A673 (cell line): ENCODE measurements at regions not wholly inside any gene's neighbourhood (a gene's known extent, or its start where the extent isn't known, plus 50 kb on each side); places are given as distances from the start of the nearest gene placed in this dataset.

Experiments used
- BruUV-seq: library from RNA; stranded (reverse); fragments of 400-500 nt; replicated peaks from 2 replicates; lab custom pipeline; 2021; lab: Mats Ljungman, UMichigan
- CTCF ChIA-PET: fragments of 300-600 bp; sonication (Branson Sonifier 250); formaldehyde crosslinking; loops from one replicate; lab custom pipeline; 2022; ENCODE audit warnings: antibody characterized with exemption; lab: Charles Lee
- POLR2A ChIA-PET: fragments of 300-600 bp; sonication (Branson Sonifier 250); formaldehyde crosslinking; loops from one replicate; lab custom pipeline; 2022; ENCODE audit warnings: antibody characterized with exemption; ENCODE audit not compliant: low non-redundant PET; lab: Charles Lee
- DNase-seq: peaks from one replicate; pipeline ENCODE4 v3.0.0-alpha.2; 2015; ENCODE audit warnings: low spot score
- H3K27ac ChIP-seq: fragments of 200-600 bp; sonication (generic); 2 replicates; pipeline ENCODE4 v1.5.1; 2016; ENCODE audit warnings: mixed run types, low read depth, mild to moderate bottlenecking, mixed read lengths, antibody characterized with exemption, low read length; ENCODE audit not compliant: poor library complexity, severe bottlenecking
- H3K27me3 ChIP-seq: fragments of 200-600 bp; sonication (generic); replicated peaks from 2 replicates; pipeline ENCODE4 v1.6.1; 2017; ENCODE audit warnings: mixed run types, low read depth, mild to moderate bottlenecking, mixed read lengths, antibody characterized with exemption, low read length; ENCODE audit not compliant: insufficient read depth, poor library complexity
- H3K36me3 ChIP-seq: fragments of 200-600 bp; sonication (generic); 2 replicates; pipeline ENCODE4 v1.6.1; 2016; ENCODE audit warnings: mixed run types, mild to moderate bottlenecking, mixed read lengths, antibody characterized with exemption, low read length; ENCODE audit not compliant: insufficient read depth, poor library complexity, severe bottlenecking
- H3K4me1 ChIP-seq: fragments of 200-600 bp; sonication (generic); 2 replicates; pipeline ENCODE4 v1.6.1; 2017; ENCODE audit warnings: mixed run types, mild to moderate bottlenecking, mixed read lengths, antibody characterized with exemption, low read length; ENCODE audit not compliant: insufficient read depth, poor library complexity, severe bottlenecking
- H3K4me3 ChIP-seq: fragments of 200-600 bp; sonication (generic); 2 replicates; pipeline ENCODE4 v1.5.1; 2016; ENCODE audit warnings: low read depth, mixed run types, mild to moderate bottlenecking, mixed read lengths, low read length; ENCODE audit not compliant: poor library complexity, severe bottlenecking
- H3K9me3 ChIP-seq: fragments of 200-600 bp; sonication (generic); 2 replicates; pipeline ENCODE4 v1.6.1; 2016; ENCODE audit warnings: mixed run types, low read depth, mild to moderate bottlenecking, mixed read lengths, antibody characterized with exemption, low read length; ENCODE audit not compliant: poor library complexity, severe bottlenecking
- EZH2 ChIP-seq: fragments of 200-600 bp; sonication (generic); IDR thresholded peaks from 2 replicates; pipeline ENCODE4 v1.6.1; 2017; ENCODE audit warnings: borderline replicate concordance, low read depth, mild to moderate bottlenecking, mixed read lengths, antibody characterized with exemption, low read length; ENCODE audit not compliant: poor library complexity, severe bottlenecking
- intact Hi-C: fragments of 100-400 bp; cut with micrococcal nuclease; formaldehyde crosslinking; loops from one replicate; pipeline ENCODE4 v1.10.0; 2022; ENCODE audit not compliant: unreplicated experiment
- TF ChIP-seq, protein P1 (sequence below): fragments of 300-800, 200-600 bp; sonication (generic); conservative IDR thresholded peaks from 2 replicates; pipeline ENCODE4 v1.5.1; 2017; ENCODE audit warnings: low read depth, mild to moderate bottlenecking, antibody characterized with exemption, low read length, moderate library complexity, mixed read lengths

DNA sequence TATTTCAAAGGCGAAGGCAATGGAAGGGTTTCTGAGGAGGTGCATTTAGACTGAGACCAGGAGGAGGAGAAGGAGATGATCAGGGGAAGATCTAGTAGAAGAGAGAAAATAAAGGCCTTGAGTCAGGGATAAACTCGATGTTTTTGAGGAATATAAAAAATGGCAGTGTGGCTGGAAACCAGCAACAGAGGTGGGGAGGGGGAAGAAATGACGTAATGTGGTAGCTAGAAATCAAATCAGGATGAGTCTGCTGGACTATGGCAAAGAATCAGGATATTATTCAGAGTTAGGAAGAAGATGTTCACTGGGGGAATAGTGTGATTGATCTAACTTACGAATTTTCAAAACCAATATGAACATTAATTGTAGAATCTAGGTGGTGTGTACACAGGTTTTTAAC lies 1673.9 kb upstream of the WWC1 start:
- ChIA-PET CTCF (no interaction called here), POLR2A (no interaction called here)
- H3K36me3 ChIP-seq = no peaks in the 10 kb centered on the region
- H3K4me1 ChIP-seq = no peaks in the 10 kb centered on the region
- no peak overlapping the region for H3K4me3 ChIP-seq
- no peak for DNase-seq
- intact Hi-C loops = no loop called here
- no peaks in the 10 kb centered on the region for H3K27me3 ChIP-seq
- H3K9me3 ChIP-seq = no peaks in the 10 kb centered on the region
- no peak overlapping the region for H3K27ac ChIP-seq
- TF ChIP-seq EZH2 = no peak
- TF ChIP-seq, protein P1, sequence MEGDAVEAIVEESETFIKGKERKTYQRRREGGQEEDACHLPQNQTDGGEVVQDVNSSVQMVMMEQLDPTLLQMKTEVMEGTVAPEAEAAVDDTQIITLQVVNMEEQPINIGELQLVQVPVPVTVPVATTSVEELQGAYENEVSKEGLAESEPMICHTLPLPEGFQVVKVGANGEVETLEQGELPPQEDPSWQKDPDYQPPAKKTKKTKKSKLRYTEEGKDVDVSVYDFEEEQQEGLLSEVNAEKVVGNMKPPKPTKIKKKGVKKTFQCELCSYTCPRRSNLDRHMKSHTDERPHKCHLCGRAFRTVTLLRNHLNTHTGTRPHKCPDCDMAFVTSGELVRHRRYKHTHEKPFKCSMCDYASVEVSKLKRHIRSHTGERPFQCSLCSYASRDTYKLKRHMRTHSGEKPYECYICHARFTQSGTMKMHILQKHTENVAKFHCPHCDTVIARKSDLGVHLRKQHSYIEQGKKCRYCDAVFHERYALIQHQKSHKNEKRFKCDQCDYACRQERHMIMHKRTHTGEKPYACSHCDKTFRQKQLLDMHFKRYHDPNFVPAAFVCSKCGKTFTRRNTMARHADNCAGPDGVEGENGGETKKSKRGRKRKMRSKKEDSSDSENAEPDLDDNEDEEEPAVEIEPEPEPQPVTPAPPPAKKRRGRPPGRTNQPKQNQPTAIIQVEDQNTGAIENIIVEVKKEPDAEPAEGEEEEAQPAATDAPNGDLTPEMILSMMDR = no peak
- no TSS peak for BruUV-seq

DNA sequence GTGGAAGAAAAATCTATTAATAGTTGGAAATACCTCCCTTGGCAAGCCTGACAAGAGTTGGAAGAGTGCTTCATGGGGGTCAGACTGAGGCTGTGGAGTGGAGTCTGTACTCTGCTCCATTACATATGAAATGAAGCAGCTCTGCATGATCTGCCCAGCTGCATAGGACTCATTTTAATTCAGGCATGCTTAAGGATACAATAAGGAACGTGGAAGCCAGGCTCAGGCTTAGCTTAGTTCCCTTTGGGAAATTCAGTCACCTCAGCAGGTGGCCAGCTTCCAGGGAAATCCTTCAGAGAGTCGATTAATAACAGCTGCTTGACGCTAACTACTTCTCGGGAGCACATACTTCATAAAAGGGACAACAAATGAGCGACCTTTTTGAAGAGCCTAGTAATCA lies 1672.9 kb upstream of the WWC1 start:
- POLR2A ChIA-PET = no interaction called here
- Histone ChIP-seq H3K36me3 (no peaks in the 10 kb centered on the region), H3K4me1 (no peaks in the 10 kb centered on the region), H3K9me3 (no peaks in the 10 kb centered on the region), H3K4me3 (no peak overlapping the region), H3K27ac (no peak overlapping the region), H3K27me3 (no peaks in the 10 kb centered on the region)
- CTCF ChIA-PET = no interaction called here
- no TSS peak for BruUV-seq
- intact Hi-C loops = no loop called here
- TF ChIP-seq, protein P1 = no peak
- no peak for TF ChIP-seq EZH2
- DNase-seq = no peak

DNA sequence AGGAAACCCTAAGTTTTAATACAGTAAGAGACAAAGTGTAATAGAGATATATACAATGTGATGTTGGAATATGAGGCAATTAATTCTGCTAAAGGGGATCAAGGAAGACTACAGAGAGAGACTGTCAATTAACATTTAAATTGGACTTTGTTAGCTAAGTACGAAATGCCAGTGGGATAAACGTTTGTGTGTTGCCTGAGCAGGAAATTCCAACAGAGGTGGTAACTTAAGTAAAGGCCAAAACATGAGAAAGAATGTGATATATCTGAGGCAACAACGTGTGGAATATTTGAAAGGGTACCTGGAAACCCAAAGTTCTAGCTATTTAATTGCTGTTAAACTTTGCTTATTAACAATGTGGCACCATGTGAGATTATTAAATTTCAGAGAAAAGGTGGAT lies 1666.9 kb upstream of the WWC1 start:
- no peak overlapping the region for H3K4me3 ChIP-seq
- intact Hi-C loops = no loop called here
- H3K27ac ChIP-seq = no peak overlapping the region
- no peaks in the 10 kb centered on the region for H3K36me3 ChIP-seq
- BruUV-seq = no TSS peak
- H3K4me1 ChIP-seq = no peaks in the 10 kb centered on the region
- TF ChIP-seq, protein P1 = no peak
- no peak for TF ChIP-seq EZH2
- H3K9me3 ChIP-seq = no peaks in the 10 kb centered on the region
- DNase-seq = no peak
- H3K27me3 ChIP-seq = no peaks in the 10 kb centered on the region
- CTCF ChIA-PET = no interaction called here
- POLR2A ChIA-PET = no interaction called here
